GM10266 (cell line): ENCODE measurements at regions not wholly inside any gene's neighbourhood (a gene's known extent, or its start where the extent isn't known, plus 50 kb on each side); places are given as distances from the start of the nearest gene placed in this dataset.

Experiments
- DNase-seq: peaks from one replicate; pipeline ENCODE4 v3.0.0; 2012; ENCODE audit errors: extremely low spot score
- CTCF ChIP-seq: IDR thresholded peaks from 2 replicates; pipeline ENCODE4 v1.5.1; 2012; ENCODE audit warnings: mild to moderate bottlenecking, low read depth; ENCODE audit not compliant: control insufficient read depth, insufficient read depth; ENCODE audit errors: missing control alignments

GRCh38 chr14:27506272-27506671 is 908.4 kb upstream of the NOVA1 start:
- no peak for TF ChIP-seq CTCF
- no peak for DNase-seq

- no peak for TF ChIP-seq CTCF
- DNase-seq = no peak
Measured at GRCh38 chr14:27528328-27528727, 930.5 kb upstream of the NOVA1 start.

GRCh38 chr14:27536748-27537147 is 938.9 kb upstream of the NOVA1 start:
- DNase-seq = no peak
- TF ChIP-seq CTCF = no peak

GRCh38 chr14:27546111-27546510 is 948.3 kb upstream of the NOVA1 start:
- no peak for TF ChIP-seq CTCF
- no peak for DNase-seq

- DNase-seq = no peak
- TF ChIP-seq CTCF = no peak
Measured at GRCh38 chr14:27553790-27554189, 956.0 kb upstream of the NOVA1 start.

- no peak for TF ChIP-seq CTCF
- no peak for DNase-seq
Measured at GRCh38 chr14:27557445-27557844, 959.6 kb upstream of the NOVA1 start.

GRCh38 chr14:27559848-27560247 is 962.0 kb upstream of the NOVA1 start:
- no peak for DNase-seq
- no peak for TF ChIP-seq CTCF
